Activated T-cell treated with anti-CD3 and anti-CD28 coated beads, Interleukin-2, amount 50 U/mL, for 48 hours (primary cell): ENCODE measurements at regions not wholly inside any gene's neighbourhood (a gene's known extent, or its start where the extent isn't known, plus 50 kb on each side); places are given as distances from the start of the nearest gene placed in this dataset.
"Not testable (repeated sequence)": the region's sequence is repeated elsewhere in the genome, so short reads cannot be mapped to it uniquely, and the experiment has no call there.

Experiments used
- DNase-seq, 2 experiments: peaks; one replicate each; pipeline ENCODE4 v3.0.0-alpha.2; 2020

GRCh38 chr5:20765074-20765473 lies 777.1 kb upstream of the CDH18 start:
- not testable (repeated sequence) for DNase-seq

- not testable (repeated sequence) for DNase-seq
Measured at GRCh38 chr5:20759459-20759858, 771.5 kb upstream of the CDH18 start.

DNA sequence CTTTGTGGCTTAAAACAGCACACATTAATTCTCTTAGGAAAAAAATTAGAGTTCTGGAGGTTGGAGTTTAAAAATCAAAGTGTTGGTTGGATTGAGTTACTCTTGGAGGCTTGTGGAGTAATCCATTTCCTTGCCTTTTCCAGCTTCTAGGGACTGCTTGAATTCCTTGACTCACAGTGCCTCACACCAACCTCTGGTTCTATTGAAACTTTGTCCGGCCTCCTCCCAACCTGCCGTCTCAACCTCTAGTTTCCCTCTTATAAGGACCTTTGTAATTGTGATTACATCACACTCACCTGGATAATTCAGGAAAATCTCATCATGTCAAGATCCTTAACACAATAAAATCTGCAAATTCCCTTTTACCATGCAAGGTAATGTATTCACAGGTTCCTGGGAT lies 764.2 kb upstream of the CDH18 start:
- not testable (repeated sequence) for DNase-seq

GRCh38 chr5:20735715-20736114 lies 747.7 kb upstream of the CDH18 start:
- DNase-seq, result not testable (repeated sequence)

- not testable (repeated sequence) for DNase-seq
Measured at GRCh38 chr5:20732223-20732622, 744.2 kb upstream of the CDH18 start.

GRCh38 chr5:20721286-20721685 lies 733.3 kb upstream of the CDH18 start:
- not testable (repeated sequence) for DNase-seq

- not testable (repeated sequence) for DNase-seq
Measured at GRCh38 chr5:20711520-20712155, 723.6 kb upstream of the CDH18 start.

GRCh38 chr5:20707634-20708033 lies 719.6 kb upstream of the CDH18 start:
- not testable (repeated sequence) for DNase-seq

- DNase-seq, result no peak
Measured at GRCh38 chr5:20694121-20694520, 706.1 kb upstream of the CDH18 start.

DNA sequence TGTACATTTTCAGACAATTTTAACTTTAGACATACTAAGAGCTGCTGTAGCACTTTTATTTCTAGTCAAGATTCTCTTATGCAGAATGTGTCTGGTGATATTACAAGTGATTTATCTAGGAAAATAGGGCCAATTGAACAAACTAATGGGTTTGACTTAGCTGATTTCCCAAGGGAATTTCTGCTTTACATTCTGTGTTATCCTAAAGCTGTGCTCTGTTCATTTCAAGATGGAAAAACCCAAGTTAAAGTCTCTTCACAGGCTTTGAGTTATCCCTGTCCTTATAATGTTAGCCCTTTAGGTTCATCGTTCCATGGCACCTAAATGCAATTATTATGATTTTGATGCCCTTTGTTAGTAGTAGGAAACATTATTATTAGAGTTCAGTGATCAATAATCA lies 704.9 kb upstream of the CDH18 start:
- DNase-seq, result no peak

DNA sequence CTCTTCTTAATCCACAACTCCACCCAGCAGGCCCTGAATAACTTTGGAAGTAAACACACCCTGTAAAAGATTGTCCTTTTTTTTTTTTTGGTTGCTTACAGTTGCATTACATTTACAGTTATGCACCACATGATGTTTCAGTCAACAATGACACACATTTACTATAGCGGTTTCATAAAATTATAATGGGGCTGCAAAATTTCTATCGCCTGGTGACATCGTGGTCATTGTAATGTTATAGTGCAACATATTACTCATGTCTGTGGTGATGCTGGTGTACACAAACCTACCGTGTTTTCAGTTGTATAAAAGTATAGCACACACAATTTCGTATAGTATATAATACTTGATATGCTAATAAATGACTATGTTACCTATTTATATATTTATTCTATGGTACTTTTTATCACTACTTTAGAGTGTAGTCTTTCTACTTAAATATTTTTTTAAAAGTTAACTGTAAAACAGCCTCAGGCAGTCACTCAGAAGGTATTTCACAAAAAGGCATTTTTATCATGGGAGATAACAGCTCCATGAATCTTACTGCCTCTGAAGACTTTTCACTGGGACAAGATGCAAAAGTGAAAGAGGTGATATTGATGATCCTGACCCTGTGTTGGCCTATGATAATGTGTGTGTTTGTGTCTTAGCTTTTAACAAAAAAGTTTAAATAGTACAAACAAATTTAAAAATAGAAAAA lies 695.4 kb upstream of the CDH18 start:
- no peak for DNase-seq

DNA sequence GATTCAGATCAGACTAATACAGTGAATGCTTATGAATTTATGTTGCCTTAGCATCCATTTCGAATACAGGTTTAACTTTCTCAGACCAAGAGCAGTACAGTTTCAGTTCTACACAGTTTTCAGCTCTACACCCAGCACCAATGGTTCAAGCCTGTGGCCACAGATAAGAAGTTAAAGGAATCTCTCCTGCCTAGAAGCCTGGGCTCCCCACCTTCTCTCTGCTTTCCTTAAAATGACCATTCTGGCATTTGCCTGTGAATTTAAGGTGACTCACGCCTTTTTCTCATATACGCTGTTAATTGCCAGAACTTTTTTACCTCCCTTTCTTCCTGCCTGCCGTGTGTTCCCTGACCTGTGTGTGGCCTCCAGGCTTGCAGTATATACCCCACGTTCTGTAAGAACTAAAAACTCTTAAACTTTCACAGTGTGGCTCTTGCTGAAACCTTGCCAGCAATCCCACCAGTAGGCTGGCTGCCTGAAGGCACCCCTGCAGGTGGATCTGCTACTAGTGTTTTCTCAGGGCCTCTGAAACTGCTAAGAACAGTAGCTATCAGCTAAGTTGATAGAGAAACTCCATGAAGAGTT lies 692.8 kb upstream of the CDH18 start:
- no peak for DNase-seq

DNA sequence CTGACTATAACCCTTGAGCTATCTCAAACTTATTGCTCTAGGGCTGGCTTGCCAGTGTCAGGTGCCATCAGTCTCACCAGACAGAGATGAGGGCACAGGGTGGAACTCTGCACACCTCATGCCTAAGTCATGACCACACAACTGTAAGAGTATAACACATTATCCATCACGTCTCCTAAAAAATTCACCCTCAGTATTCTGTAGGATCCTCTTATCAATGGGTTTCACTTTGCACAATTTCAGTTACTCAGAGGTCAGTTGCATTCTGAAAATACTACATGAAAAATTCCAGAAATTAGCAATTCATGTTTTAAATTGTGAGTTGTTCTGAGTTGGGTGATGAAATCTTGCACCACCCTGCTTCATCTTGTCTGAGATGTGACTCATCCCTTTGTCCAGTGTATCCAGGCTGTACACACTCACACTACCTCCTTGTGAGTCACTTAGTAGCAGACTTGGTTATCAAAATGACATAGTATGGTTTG lies 690.9 kb upstream of the CDH18 start:
- DNase-seq, result no peak

GRCh38 chr5:20678386-20678785 lies 690.4 kb upstream of the CDH18 start:
- no peak for DNase-seq

GRCh38 chr5:20660588-20660987 lies 672.6 kb upstream of the CDH18 start:
- no peak for DNase-seq

DNA sequence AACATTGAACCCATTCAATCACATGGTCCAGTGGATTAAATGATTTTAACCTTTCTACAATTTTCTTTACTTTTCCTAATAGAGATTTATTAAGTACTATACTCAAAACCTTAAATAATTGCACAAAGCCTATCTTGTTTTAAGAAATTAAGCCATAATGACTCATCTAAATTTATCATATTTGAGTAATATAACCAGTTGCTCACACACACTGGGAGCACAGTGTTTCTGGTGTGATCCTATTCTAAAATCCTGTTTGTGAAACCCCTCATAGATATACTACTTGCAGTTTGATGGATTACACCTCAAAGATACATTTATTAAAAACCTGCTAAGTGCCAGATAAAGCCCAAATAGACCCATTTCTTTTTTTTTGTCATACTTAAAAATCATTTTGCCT lies 668.3 kb upstream of the CDH18 start:
- DNase-seq, result no peak

- no peak for DNase-seq
Measured at GRCh38 chr5:20655211-20655610, 667.2 kb upstream of the CDH18 start.

DNA sequence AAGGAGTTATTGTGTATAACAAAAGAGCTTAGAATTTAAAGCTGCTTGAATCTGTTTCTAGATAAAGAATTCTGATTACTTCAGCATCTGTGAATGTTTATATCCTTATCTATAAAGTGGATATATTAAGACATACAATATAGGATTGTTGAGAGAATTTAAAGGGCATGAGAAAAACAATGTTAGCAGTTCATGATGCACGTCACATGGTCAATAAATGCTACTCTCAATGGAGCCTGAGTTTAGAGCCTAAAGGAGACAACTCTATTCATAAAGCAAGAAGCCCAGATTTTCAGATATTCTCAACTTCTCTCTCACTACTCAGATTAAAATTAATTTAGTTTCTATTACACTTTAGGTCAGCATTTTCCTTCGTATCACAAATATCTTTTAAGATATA lies 666.7 kb upstream of the CDH18 start:
- DNase-seq, result no peak

DNA sequence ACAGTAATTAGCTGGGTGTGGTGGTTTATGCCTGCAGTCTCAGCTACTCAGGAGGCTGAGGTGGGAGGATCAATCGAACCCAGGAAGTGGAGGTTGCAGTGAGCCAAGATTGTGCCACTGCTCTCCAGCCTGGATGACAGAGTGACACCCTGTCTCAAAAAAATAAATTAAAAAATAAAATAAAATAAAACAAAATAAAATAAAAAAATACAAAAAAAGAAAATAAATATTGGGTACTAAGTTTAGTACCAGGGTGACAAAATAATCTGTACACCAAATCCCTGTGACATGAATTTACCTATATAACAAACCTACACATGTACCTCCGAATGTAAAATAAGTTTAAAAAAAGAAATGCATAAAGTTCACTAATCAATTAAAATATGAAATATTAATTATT lies 666.0 kb upstream of the CDH18 start:
- no peak for DNase-seq

DNA sequence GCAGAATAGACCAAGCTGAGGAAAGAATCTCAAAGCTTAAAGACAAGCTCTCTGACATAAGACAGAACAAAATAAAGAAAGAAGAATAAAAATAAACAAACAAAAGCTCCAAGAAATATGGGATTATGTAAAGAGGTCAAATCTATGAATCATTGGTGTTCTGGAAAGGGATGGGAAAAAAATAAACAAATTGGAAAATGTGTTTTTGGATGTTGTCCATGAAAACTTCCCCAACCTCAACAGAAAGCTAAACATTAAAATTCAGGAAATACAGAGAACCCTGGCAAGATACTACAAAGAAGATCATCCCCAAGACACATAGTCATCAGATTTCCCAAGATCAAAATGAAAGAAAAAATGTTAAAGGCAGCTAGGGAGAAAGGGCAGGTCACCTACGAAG lies 662.0 kb upstream of the CDH18 start:
- no peak for DNase-seq

- DNase-seq, result no peak
Measured at GRCh38 chr5:20648981-20649380, 661.0 kb upstream of the CDH18 start.

DNA sequence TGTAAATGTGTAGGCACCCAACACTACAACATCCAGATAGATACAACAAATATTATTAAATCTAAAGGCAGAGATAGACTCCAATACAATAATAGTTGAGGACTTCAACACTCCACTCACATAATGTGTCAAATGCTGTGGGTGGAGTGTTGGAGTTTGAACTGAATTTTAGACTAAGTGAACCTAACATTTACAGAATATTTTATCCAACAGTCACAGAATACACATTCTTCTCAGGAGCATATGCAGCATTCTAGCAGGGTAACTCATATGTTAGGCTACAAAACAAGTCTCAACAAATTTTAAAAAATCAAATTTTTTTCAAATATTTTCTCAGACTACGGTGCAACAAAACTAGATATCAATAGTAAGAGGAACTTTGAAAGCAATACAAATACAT lies 648.7 kb upstream of the CDH18 start:
- DNase-seq, result no peak

DNA sequence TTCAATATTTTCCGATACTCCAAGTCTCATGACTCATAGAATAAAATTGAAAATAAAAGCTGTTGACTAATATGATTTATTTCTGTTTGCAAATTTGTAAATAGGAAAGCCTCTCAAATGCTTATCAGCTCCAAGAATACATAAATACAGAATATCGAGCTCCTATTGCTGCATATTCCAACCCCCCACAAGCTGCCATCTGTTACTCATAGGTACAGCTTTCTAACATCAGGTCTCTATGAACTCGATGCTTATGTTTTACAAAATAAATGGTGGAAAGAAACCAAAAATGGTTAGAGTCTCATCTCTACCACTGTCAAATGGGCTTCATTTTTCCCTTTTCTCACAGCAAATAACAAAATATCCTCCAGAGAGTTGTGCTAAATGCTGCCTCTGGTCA lies 631.6 kb upstream of the CDH18 start:
- DNase-seq, result no peak

GRCh38 chr5:20618340-20618739 lies 630.3 kb upstream of the CDH18 start:
- no peak for DNase-seq
